A673 (cell line): ENCODE measurements at regions not wholly inside any gene's neighbourhood (a gene's known extent, or its start where the extent isn't known, plus 50 kb on each side); places are given as distances from the start of the nearest gene placed in this dataset.

Experiments used
- BruUV-seq: library from RNA; stranded (reverse); fragments of 400-500 nt; replicated peaks from 2 replicates; lab custom pipeline; 2021; lab: Mats Ljungman, UMichigan
- CTCF ChIA-PET: fragments of 300-600 bp; sonication (Branson Sonifier 250); formaldehyde crosslinking; loops from one replicate; lab custom pipeline; 2022; ENCODE audit warnings: antibody characterized with exemption; lab: Charles Lee
- POLR2A ChIA-PET: fragments of 300-600 bp; sonication (Branson Sonifier 250); formaldehyde crosslinking; loops from one replicate; lab custom pipeline; 2022; ENCODE audit warnings: antibody characterized with exemption; ENCODE audit not compliant: low non-redundant PET; lab: Charles Lee
- DNase-seq: peaks from one replicate; pipeline ENCODE4 v3.0.0-alpha.2; 2015; ENCODE audit warnings: low spot score
- H3K27ac ChIP-seq: fragments of 200-600 bp; sonication (generic); 2 replicates; pipeline ENCODE4 v1.5.1; 2016; ENCODE audit warnings: mixed run types, low read depth, mild to moderate bottlenecking, mixed read lengths, antibody characterized with exemption, low read length; ENCODE audit not compliant: poor library complexity, severe bottlenecking
- H3K27me3 ChIP-seq: fragments of 200-600 bp; sonication (generic); replicated peaks from 2 replicates; pipeline ENCODE4 v1.6.1; 2017; ENCODE audit warnings: mixed run types, low read depth, mild to moderate bottlenecking, mixed read lengths, antibody characterized with exemption, low read length; ENCODE audit not compliant: insufficient read depth, poor library complexity
- H3K36me3 ChIP-seq: fragments of 200-600 bp; sonication (generic); 2 replicates; pipeline ENCODE4 v1.6.1; 2016; ENCODE audit warnings: mixed run types, mild to moderate bottlenecking, mixed read lengths, antibody characterized with exemption, low read length; ENCODE audit not compliant: insufficient read depth, poor library complexity, severe bottlenecking
- H3K4me1 ChIP-seq: fragments of 200-600 bp; sonication (generic); 2 replicates; pipeline ENCODE4 v1.6.1; 2017; ENCODE audit warnings: mixed run types, mild to moderate bottlenecking, mixed read lengths, antibody characterized with exemption, low read length; ENCODE audit not compliant: insufficient read depth, poor library complexity, severe bottlenecking
- H3K4me3 ChIP-seq: fragments of 200-600 bp; sonication (generic); 2 replicates; pipeline ENCODE4 v1.5.1; 2016; ENCODE audit warnings: low read depth, mixed run types, mild to moderate bottlenecking, mixed read lengths, low read length; ENCODE audit not compliant: poor library complexity, severe bottlenecking
- H3K9me3 ChIP-seq: fragments of 200-600 bp; sonication (generic); 2 replicates; pipeline ENCODE4 v1.6.1; 2016; ENCODE audit warnings: mixed run types, low read depth, mild to moderate bottlenecking, mixed read lengths, antibody characterized with exemption, low read length; ENCODE audit not compliant: poor library complexity, severe bottlenecking
- CTCF ChIP-seq: fragments of 300-800, 200-600 bp; sonication (generic); conservative IDR thresholded peaks from 2 replicates; pipeline ENCODE4 v1.5.1; 2017; ENCODE audit warnings: low read depth, mild to moderate bottlenecking, antibody characterized with exemption, low read length, moderate library complexity, mixed read lengths
- EZH2 ChIP-seq: fragments of 200-600 bp; sonication (generic); IDR thresholded peaks from 2 replicates; pipeline ENCODE4 v1.6.1; 2017; ENCODE audit warnings: borderline replicate concordance, low read depth, mild to moderate bottlenecking, mixed read lengths, antibody characterized with exemption, low read length; ENCODE audit not compliant: poor library complexity, severe bottlenecking
- intact Hi-C: fragments of 100-400 bp; cut with micrococcal nuclease; formaldehyde crosslinking; loops from one replicate; pipeline ENCODE4 v1.10.0; 2022; ENCODE audit not compliant: unreplicated experiment

- Histone ChIP-seq H3K27ac (no peak overlapping the region), H3K9me3 (no peaks in the 10 kb centered on the region), H3K4me3 (no peak overlapping the region), H3K27me3 (no peaks in the 10 kb centered on the region), H3K4me1 (no peaks in the 10 kb centered on the region), H3K36me3 (no peaks in the 10 kb centered on the region)
- intact Hi-C loops, result no loop called here
- no peak for DNase-seq
- TF ChIP-seq CTCF (no peak), EZH2 (no peak)
- CTCF ChIA-PET, result no interaction called here
- BruUV-seq, result no TSS peak
- POLR2A ChIA-PET, result no interaction called here
Observed at GRCh38 chr4:93896516-93896915, 68.0 kb downstream of the ATOH1 start.

GRCh38 chr4:93897559-93897958 lies 69.0 kb downstream of the ATOH1 start:
- no TSS peak for BruUV-seq

GRCh38 chr4:93908778-93909177 lies 80.2 kb downstream of the ATOH1 start:
- Histone ChIP-seq H3K27me3 (no peaks in the 10 kb centered on the region), H3K4me3 (no peak overlapping the region), H3K9me3 (no peaks in the 10 kb centered on the region), H3K36me3 (no peaks in the 10 kb centered on the region), H3K4me1 (no peaks in the 10 kb centered on the region), H3K27ac (no peak overlapping the region)
- POLR2A ChIA-PET, result no interaction called here
- TF ChIP-seq EZH2 (no peak), CTCF (no peak)
- intact Hi-C loops, result no loop called here
- no TSS peak for BruUV-seq
- CTCF ChIA-PET, result no interaction called here
- DNase-seq, result no peak

More at GRCh38 chr4:93897559-93897958, 69.0 kb downstream of the ATOH1 start:
- Histone ChIP-seq H3K27ac (no peak overlapping the region), H3K4me3 (no peak overlapping the region), H3K9me3 (no peaks in the 10 kb centered on the region), H3K27me3 (no peaks in the 10 kb centered on the region), H3K36me3 (no peaks in the 10 kb centered on the region), H3K4me1 (no peaks in the 10 kb centered on the region)
- intact Hi-C loops, result no loop called here
- POLR2A ChIA-PET, result no interaction called here
- TF ChIP-seq CTCF (peak; percentile 47), EZH2 (no peak)
- peak; percentile 14 for DNase-seq
- CTCF ChIA-PET, result no interaction called here
